Activated effector memory CD4-positive, alpha-beta T cell treated with anti-CD3 and anti-CD28 coated beads, Interleukin-2, amount 50 U/mL, for 16 hours (primary cell): ENCODE measurements at regions not wholly inside any gene's neighbourhood (a gene's known extent, or its start where the extent isn't known, plus 50 kb on each side); places are given as distances from the start of the nearest gene placed in this dataset.
"Not testable (repeated sequence)": the region's sequence is repeated elsewhere in the genome, so short reads cannot be mapped to it uniquely, and the experiment has no call there.

Experiments used
- DNase-seq: peaks from one replicate; pipeline ENCODE4 v3.0.0-alpha.2; 2020

GRCh38 chr20:47845382-47845977, 60.2 kb upstream of the SULF2 start:
- not testable (repeated sequence) for DNase-seq

GRCh38 chr20:47844568-47844906, 59.3 kb upstream of the SULF2 start:
- not testable (repeated sequence) for DNase-seq

- DNase-seq: no peak
Observed at GRCh38 chr20:47843886-47844567, 58.7 kb upstream of the SULF2 start.

- DNase-seq: not testable (repeated sequence)
Observed at GRCh38 chr20:47842950-47843349, 57.7 kb upstream of the SULF2 start.

- not testable (repeated sequence) for DNase-seq
Observed at GRCh38 chr20:47842004-47842403, 56.7 kb upstream of the SULF2 start.

GRCh38 chr20:47836256-47836817, 51.1 kb upstream of the SULF2 start:
- DNase-seq: not testable (repeated sequence)
